ENCODE measurements at regions not wholly inside any gene's neighbourhood (a gene's known extent, or its start where the extent isn't known, plus 50 kb on each side); places are given as distances from the start of the nearest gene placed in this dataset.

GRCh38 chr4:186422296-186422695 lies 133.1 kb downstream of the MTNR1A start:
- no peak for DNase-seq
- no peaks in the 10 kb centered on the region for H3K36me3 Mint-ChIP-seq (ENCODE audit: low read depth)
- H3K9me3 Mint-ChIP-seq: no peaks in the 10 kb centered on the region
- H3K27ac Mint-ChIP-seq: no peak overlapping the region
- H3K4me3 Mint-ChIP-seq: no peak overlapping the region
- TF ChIP-seq CTCF (IDR thresholded peaks at IDR 0.05): no peak
- no peaks in the 10 kb centered on the region for H3K4me1 Mint-ChIP-seq
- no peaks in the 10 kb centered on the region for H3K27me3 Mint-ChIP-seq (ENCODE audit: low read depth, poor library complexity)

- no peak for TF ChIP-seq CTCF (IDR thresholded peaks at IDR 0.05)
- H3K9me3 Mint-ChIP-seq: no peaks in the 10 kb centered on the region
- no peak overlapping the region for H3K4me3 Mint-ChIP-seq
- DNase-seq: no peak
- peaks cover 17% of the 10 kb centered on the region for H3K4me1 Mint-ChIP-seq
- no peak overlapping the region for H3K27ac Mint-ChIP-seq
- no peaks in the 10 kb centered on the region for H3K36me3 Mint-ChIP-seq (ENCODE audit: low read depth)
- no peaks in the 10 kb centered on the region for H3K27me3 Mint-ChIP-seq (ENCODE audit: low read depth, poor library complexity)
Measured at GRCh38 chr4:186416451-186417060, 138.8 kb downstream of the MTNR1A start.

DNA sequence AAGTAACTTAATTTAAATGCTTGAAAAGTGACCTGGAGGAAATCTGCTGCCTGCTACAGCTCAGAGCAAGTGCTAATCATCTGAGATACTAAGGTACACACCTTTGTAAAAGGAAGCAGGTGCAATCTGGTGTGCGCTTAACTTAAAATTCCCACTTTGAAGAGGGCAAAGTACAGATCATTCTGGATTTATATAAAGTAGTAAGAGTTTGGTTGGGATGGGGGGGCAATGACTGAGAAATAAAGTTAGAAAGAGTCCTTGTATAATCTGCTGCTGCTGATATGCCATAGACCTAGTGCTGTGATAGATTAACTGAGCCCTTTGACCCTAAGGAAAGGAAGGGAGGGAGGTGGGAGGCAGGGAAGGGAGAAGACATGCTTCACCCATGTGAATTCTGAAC lies 141.0 kb downstream of the MTNR1A start:
- H3K9me3 Mint-ChIP-seq: no peaks in the 10 kb centered on the region
- DNase-seq: no peak
- no peak for TF ChIP-seq CTCF (IDR thresholded peaks at IDR 0.05)
- H3K27ac Mint-ChIP-seq: no peak overlapping the region
- H3K4me1 Mint-ChIP-seq: peaks cover 17% of the 10 kb centered on the region
- no peaks in the 10 kb centered on the region for H3K36me3 Mint-ChIP-seq (ENCODE audit: low read depth)
- H3K4me3 Mint-ChIP-seq: no peak overlapping the region
- no peaks in the 10 kb centered on the region for H3K27me3 Mint-ChIP-seq (ENCODE audit: low read depth, poor library complexity)

- Mint-ChIP-seq H3K4me3 (no peak overlapping the region), H3K9me3 (peaks cover 20% of the 10 kb centered on the region), H3K36me3 (ENCODE audit: low read depth) (no peaks in the 10 kb centered on the region), H3K27me3 (ENCODE audit: low read depth, poor library complexity) (peaks cover 7% of the 10 kb centered on the region), H3K27ac (peak overlapping the region; percentile 79), H3K4me1 (peaks cover 7% of the 10 kb centered on the region)
- no peak for DNase-seq
- no peak for TF ChIP-seq CTCF (IDR thresholded peaks at IDR 0.05)
Measured at GRCh38 chr4:186405957-186406356, 140.0 kb downstream of the F11 start.

DNA sequence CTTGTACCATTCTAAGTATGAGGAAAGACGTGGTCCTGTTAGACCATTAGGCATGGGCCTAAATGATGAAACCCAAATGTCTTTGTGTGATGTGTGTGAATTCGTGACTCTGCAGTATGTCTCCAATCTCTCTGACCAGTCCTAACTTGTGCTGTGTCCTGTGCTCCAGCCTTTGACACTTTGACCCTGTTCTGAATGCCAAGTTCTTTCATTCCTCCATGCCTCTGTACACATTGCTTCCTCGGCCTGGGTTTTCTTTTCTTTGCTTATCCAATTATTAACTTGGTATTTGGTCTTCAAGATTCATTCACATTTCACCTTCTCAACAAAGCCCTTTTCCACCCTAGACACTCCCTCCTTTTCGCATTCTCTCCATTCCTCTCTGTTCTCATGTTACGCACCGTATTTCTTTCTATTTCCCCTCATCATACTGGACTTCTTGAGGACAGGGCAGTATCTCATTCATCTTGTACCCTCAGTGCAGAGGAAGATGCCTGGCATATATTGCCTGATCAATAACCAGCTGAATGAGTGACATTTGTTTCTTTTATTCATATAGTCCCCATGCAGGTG lies 138.7 kb downstream of the F11 start:
- Mint-ChIP-seq H3K4me3 (no peak overlapping the region), H3K4me1 (peaks cover 7% of the 10 kb centered on the region), H3K9me3 (peaks cover 20% of the 10 kb centered on the region), H3K36me3 (ENCODE audit: low read depth) (no peaks in the 10 kb centered on the region), H3K27me3 (ENCODE audit: low read depth, poor library complexity) (peaks cover 11% of the 10 kb centered on the region), H3K27ac (no peak overlapping the region)
- DNase-seq: no peak
- no peak for TF ChIP-seq CTCF (IDR thresholded peaks at IDR 0.05)

GRCh38 chr4:186400676-186401075 lies 134.7 kb downstream of the F11 start:
- Mint-ChIP-seq H3K9me3 (peaks cover 22% of the 10 kb centered on the region), H3K27me3 (ENCODE audit: low read depth, poor library complexity) (peaks cover 8% of the 10 kb centered on the region), H3K27ac (no peak overlapping the region), H3K4me1 (peaks cover 7% of the 10 kb centered on the region), H3K4me3 (no peak overlapping the region), H3K36me3 (ENCODE audit: low read depth) (no peaks in the 10 kb centered on the region)
- no peak for TF ChIP-seq CTCF (IDR thresholded peaks at IDR 0.05)
- DNase-seq: no peak
